H9 (cell line): ENCODE measurements at regions not wholly inside any gene's neighbourhood (a gene's known extent, or its start where the extent isn't known, plus 50 kb on each side); places are given as distances from the start of the nearest gene placed in this dataset.

Source experiments
- DNase-seq: peaks from one replicate; pipeline ENCODE4 v3.0.0-alpha.2; 2017
- H2AFZ ChIP-seq: one replicate; pipeline ENCODE4 v1.6.1; 2013; ENCODE audit warnings: mild to moderate bottlenecking, low read length, control low read depth, moderate library complexity
- H2AK5ac ChIP-seq: 2 replicates; pipeline ENCODE4 v1.6.1; 2013; ENCODE audit warnings: low read length, control low read depth, mixed read lengths; ENCODE audit not compliant: insufficient read length
- H2BK120ac ChIP-seq: one replicate; pipeline ENCODE4 v1.6.1; 2013; ENCODE audit warnings: low read depth, mild to moderate bottlenecking, low read length, control low read depth, inconsistent platforms; ENCODE audit not compliant: poor library complexity, severe bottlenecking
- H2BK12ac ChIP-seq: 2 replicates; pipeline ENCODE4 v1.6.1; 2013; ENCODE audit warnings: low read length, control low read depth, mixed read lengths, low read depth; ENCODE audit not compliant: insufficient read length
- H2BK15ac ChIP-seq: 2 replicates; pipeline ENCODE4 v1.6.1; 2013; ENCODE audit warnings: low read depth, low read length, control low read depth
- H2BK20ac ChIP-seq: one replicate; pipeline ENCODE4 v1.6.1; 2013; ENCODE audit warnings: low read depth, mild to moderate bottlenecking, low read length, control low read depth, inconsistent platforms; ENCODE audit not compliant: poor library complexity, severe bottlenecking
- H2BK5ac ChIP-seq: 2 replicates; pipeline ENCODE4 v1.6.1; 2013; ENCODE audit warnings: low read length, control low read depth, mixed read lengths; ENCODE audit not compliant: insufficient read length
- H3K14ac ChIP-seq: 2 replicates; pipeline ENCODE4 v1.6.1; 2013; ENCODE audit warnings: low read length, control low read depth; ENCODE audit not compliant: insufficient read depth
- H3K18ac ChIP-seq: 2 replicates; pipeline ENCODE4 v1.6.1; 2013; ENCODE audit warnings: low read depth, mild to moderate bottlenecking, mixed read lengths, low read length, control low read depth; ENCODE audit not compliant: insufficient read length
- H3K23ac ChIP-seq: 2 replicates; pipeline ENCODE4 v1.6.1; 2013; ENCODE audit warnings: low read length, control low read depth, mixed read lengths, low read depth; ENCODE audit not compliant: insufficient read length
- H3K23me2 ChIP-seq: 2 replicates; pipeline ENCODE4 v1.6.1; 2013; ENCODE audit warnings: low read depth, mild to moderate bottlenecking, mixed read lengths, low read length, control low read depth; ENCODE audit not compliant: insufficient read length, poor library complexity, severe bottlenecking
- H3K27ac ChIP-seq: 2 replicates; pipeline ENCODE4 v1.5.1; 2013; ENCODE audit warnings: low read length, control low read depth, mixed read lengths, low read depth; ENCODE audit not compliant: insufficient read length
- H3K27me3 ChIP-seq: 2 replicates; pipeline ENCODE4 v1.6.1; 2013; ENCODE audit warnings: low read length, control low read depth, inconsistent platforms; ENCODE audit not compliant: insufficient read depth
- H3K4ac ChIP-seq: 2 replicates; pipeline ENCODE4 v1.6.1; 2013; ENCODE audit warnings: low read depth, mild to moderate bottlenecking, control low read depth, inconsistent platforms, low read length, moderate library complexity
- H3K4me1 ChIP-seq: 2 replicates; pipeline ENCODE4 v1.6.1; 2013; ENCODE audit warnings: low read length, control low read depth, inconsistent platforms; ENCODE audit not compliant: insufficient read depth
- H3K4me2 ChIP-seq: 2 replicates; pipeline ENCODE4 v1.6.1; 2013; ENCODE audit warnings: low read length, control low read depth, mixed read lengths; ENCODE audit not compliant: insufficient read length, insufficient read depth
- H3K56ac ChIP-seq: 2 replicates; pipeline ENCODE4 v1.6.1; 2013; ENCODE audit warnings: low read depth, mild to moderate bottlenecking, mixed read lengths, low read length, control low read depth; ENCODE audit not compliant: insufficient read length
- H3K79me1 ChIP-seq: 2 replicates; pipeline ENCODE4 v1.6.1; 2013; ENCODE audit warnings: low read depth, mild to moderate bottlenecking, moderate library complexity, low read length, control low read depth, inconsistent platforms; ENCODE audit not compliant: insufficient read depth, poor library complexity, severe bottlenecking
- H3K79me2 ChIP-seq: 2 replicates; pipeline ENCODE4 v1.6.1; 2013; ENCODE audit warnings: low read length, control low read depth, inconsistent platforms; ENCODE audit not compliant: insufficient read depth
- H3K9ac ChIP-seq: 2 replicates; pipeline ENCODE4 v1.6.1; 2013; ENCODE audit warnings: low read length, control low read depth, mixed read lengths; ENCODE audit not compliant: insufficient read length; ENCODE audit errors: extremely low read depth
- H3K9me3 ChIP-seq: one replicate; pipeline ENCODE4 v1.6.1; 2013; ENCODE audit warnings: low read depth, low read length, inconsistent platforms; ENCODE audit not compliant: control insufficient read depth
- H3T11ph ChIP-seq: one replicate; pipeline ENCODE4 v1.6.1; 2013; ENCODE audit warnings: mild to moderate bottlenecking, low read length, control low read depth, inconsistent platforms
- H4K20me1 ChIP-seq: one replicate; pipeline ENCODE4 v1.6.1; 2013; ENCODE audit not compliant: control insufficient read depth, insufficient read length, insufficient read depth
- H4K5ac ChIP-seq: 2 replicates; pipeline ENCODE4 v1.6.1; 2013; ENCODE audit warnings: low read depth, mild to moderate bottlenecking, mixed read lengths, low read length, control low read depth; ENCODE audit not compliant: insufficient read length
- H4K8ac ChIP-seq: replicated peaks from 2 replicates; pipeline ENCODE4 v1.6.1; 2013; ENCODE audit warnings: low read length, control low read depth, mixed read lengths, low read depth; ENCODE audit not compliant: insufficient read length
- H4K91ac ChIP-seq: 2 replicates; pipeline ENCODE4 v1.6.1; 2013; ENCODE audit warnings: low read depth, mild to moderate bottlenecking, moderate library complexity, mixed read lengths, low read length, control low read depth; ENCODE audit not compliant: insufficient read length
- H3K27ac Mint-ChIP-seq, 3 experiments: 2 replicates in 2 of 3; 3 replicates in 1 of 3; pipeline ENCODE4 v1.8.0; 2020 to 2021; ENCODE audit warnings: mixed read lengths in 3 of 3, mild to moderate bottlenecking in 1 of 3, moderate library complexity in 1 of 3
- H3K27me3 Mint-ChIP-seq: 2 replicates; pipeline ENCODE4 v1.8.0; 2021; ENCODE audit warnings: low read depth, mild to moderate bottlenecking, moderate library complexity, mixed read lengths
- H3K36me3 Mint-ChIP-seq, 3 experiments: 2 replicates in 2 of 3; 3 replicates in 1 of 3; pipeline ENCODE4 v1.8.0; 2020 to 2021; ENCODE audit warnings: low read depth in 3 of 3, mixed read lengths in 3 of 3; ENCODE audit not compliant: insufficient read depth in 1 of 3
- H3K4me1 Mint-ChIP-seq, 2 experiments: 2 replicates each; pipeline ENCODE4 v1.8.0; 2020; ENCODE audit warnings: mixed read lengths in 2 of 2
- H3K4me3 Mint-ChIP-seq, 2 experiments: 2 replicates in 1 of 2; 3 replicates in 1 of 2; pipeline ENCODE4 v1.8.0; 2020 to 2021; ENCODE audit warnings: mild to moderate bottlenecking in 2 of 2, mixed read lengths in 2 of 2, moderate library complexity in 1 of 2
- H3K9me3 Mint-ChIP-seq, 2 experiments: 2 replicates in 1 of 2; 3 replicates in 1 of 2; pipeline ENCODE4 v1.8.0; 2020; ENCODE audit warnings: mild to moderate bottlenecking in 2 of 2, mixed read lengths in 2 of 2, moderate library complexity in 1 of 2
- WGBS: extraction: QIAGEN DNeasy Blood & Tissue Kit; methylation state at CpG from one replicate; pipeline ENCODE4 v1.1.7; 2013; ENCODE audit warnings: missing lambda C conversion rate, low lambda C conversion rate, mixed read lengths; ENCODE audit not compliant: insufficient read length; ENCODE audit errors: extremely low coverage; 5-methylcytosine and 5-hydroxymethylcytosine counted together
- TF ChIP-seq, protein P1 (sequence below): fragments of 200-600 bp; sonication (generic); conservative IDR thresholded peaks from 3 replicates; pipeline ENCODE4 v1.8.0; 2021; ENCODE audit warnings: antibody characterized with exemption, mild to moderate bottlenecking

DNA sequence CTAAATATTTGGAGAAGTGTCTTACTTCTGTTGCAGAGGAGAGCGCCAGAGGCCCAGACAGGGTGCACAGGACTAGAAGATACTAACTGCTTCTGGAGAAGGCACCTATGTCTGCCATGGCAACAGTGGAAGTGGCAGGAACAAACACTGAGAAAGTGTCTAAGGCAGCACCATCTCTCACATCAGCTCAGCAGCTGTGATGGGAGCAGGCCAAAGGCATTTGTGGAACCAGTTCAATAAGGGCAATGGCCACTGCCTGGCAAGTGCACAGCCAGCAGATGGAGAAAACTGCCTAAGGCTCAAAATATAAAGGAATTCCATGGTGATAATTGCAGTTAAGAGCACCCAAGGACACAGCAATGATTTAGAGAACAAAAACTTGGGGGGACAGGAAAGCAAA, 563.0 kb upstream of the CCDC54 start:
- H3K23me2 ChIP-seq: no peaks in the 10 kb centered on the region
- H3K9me3 Mint-ChIP-seq: no peaks in the 10 kb centered on the region; a peak in 1 of 5 replicates
- H3K14ac ChIP-seq: no peak overlapping the region; the same call in 1 of the 2 replicates
- H3K36me3 Mint-ChIP-seq: peaks cover 0 to 2% (median 0%) of the 10 kb centered on the region in 3 experiments; a peak in 3 of 7 replicates
- no peaks in the 10 kb centered on the region for H3K27me3 ChIP-seq
- H3T11ph ChIP-seq: no peak overlapping the region
- H3K79me2 ChIP-seq: no peaks in the 10 kb centered on the region
- no peak overlapping the region for H3K9ac ChIP-seq
- H3K4me1 Mint-ChIP-seq: peaks cover 12 to 13% of the 10 kb centered on the region in 2 experiments
- no peak overlapping the region for H3K18ac ChIP-seq
- no peaks in the 10 kb centered on the region for H4K20me1 ChIP-seq
- no peak overlapping the region for H3K27ac ChIP-seq
- H4K5ac ChIP-seq: no peak overlapping the region
- H4K8ac ChIP-seq: no peak overlapping the region
- TF ChIP-seq, protein P1, sequence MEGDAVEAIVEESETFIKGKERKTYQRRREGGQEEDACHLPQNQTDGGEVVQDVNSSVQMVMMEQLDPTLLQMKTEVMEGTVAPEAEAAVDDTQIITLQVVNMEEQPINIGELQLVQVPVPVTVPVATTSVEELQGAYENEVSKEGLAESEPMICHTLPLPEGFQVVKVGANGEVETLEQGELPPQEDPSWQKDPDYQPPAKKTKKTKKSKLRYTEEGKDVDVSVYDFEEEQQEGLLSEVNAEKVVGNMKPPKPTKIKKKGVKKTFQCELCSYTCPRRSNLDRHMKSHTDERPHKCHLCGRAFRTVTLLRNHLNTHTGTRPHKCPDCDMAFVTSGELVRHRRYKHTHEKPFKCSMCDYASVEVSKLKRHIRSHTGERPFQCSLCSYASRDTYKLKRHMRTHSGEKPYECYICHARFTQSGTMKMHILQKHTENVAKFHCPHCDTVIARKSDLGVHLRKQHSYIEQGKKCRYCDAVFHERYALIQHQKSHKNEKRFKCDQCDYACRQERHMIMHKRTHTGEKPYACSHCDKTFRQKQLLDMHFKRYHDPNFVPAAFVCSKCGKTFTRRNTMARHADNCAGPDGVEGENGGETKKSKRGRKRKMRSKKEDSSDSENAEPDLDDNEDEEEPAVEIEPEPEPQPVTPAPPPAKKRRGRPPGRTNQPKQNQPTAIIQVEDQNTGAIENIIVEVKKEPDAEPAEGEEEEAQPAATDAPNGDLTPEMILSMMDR: no peak
- no peak overlapping the region for H2BK15ac ChIP-seq
- H3K27me3 Mint-ChIP-seq: no peaks in the 10 kb centered on the region
- no peak overlapping the region for H2BK120ac ChIP-seq
- H3K79me1 ChIP-seq: no peaks in the 10 kb centered on the region
- H3K4me3 Mint-ChIP-seq: no peak overlapping the region
- H2AK5ac ChIP-seq: no peak overlapping the region
- H3K4me2 ChIP-seq: no peak overlapping the region
- no peaks in the 10 kb centered on the region for H3K4me1 ChIP-seq
- H3K56ac ChIP-seq: no peak overlapping the region
- no peaks in the 10 kb centered on the region for H3K9me3 ChIP-seq
- H3K27ac Mint-ChIP-seq: peak overlapping the region in 1 of 3 experiments; percentile 54; a peak in 2 of 7 replicates
- no peak overlapping the region for H3K4ac ChIP-seq
- no peak for DNase-seq
- no peak overlapping the region for H4K91ac ChIP-seq
- H2AFZ ChIP-seq: no peak overlapping the region
- H2BK12ac ChIP-seq: no peak overlapping the region
- no CpG with 5 or more reads among the region's 1 CpG for WGBS
- H2BK20ac ChIP-seq: no peak overlapping the region
- no peak overlapping the region for H3K23ac ChIP-seq
- no peak overlapping the region for H2BK5ac ChIP-seq
